KMS-11 (cell line): ENCODE measurements at regions not wholly inside any gene's neighbourhood (a gene's known extent, or its start where the extent isn't known, plus 50 kb on each side); places are given as distances from the start of the nearest gene placed in this dataset.

ENCODE experiments used
- H2AFZ ChIP-seq: fragments of 200-600 bp; sonication (generic); 2 replicates; pipeline ENCODE4 v1.6.1; 2016; ENCODE audit warnings: antibody characterized with exemption, mixed run types, low read depth
- H3K27ac ChIP-seq: fragments of 200-600 bp; sonication (generic); 2 replicates; pipeline ENCODE4 v1.6.1; 2016; ENCODE audit warnings: mild to moderate bottlenecking, mixed run types
- H3K27me3 ChIP-seq: fragments of 200-600 bp; sonication (generic); 2 replicates; pipeline ENCODE4 v1.6.1; 2017; ENCODE audit warnings: mild to moderate bottlenecking, low read depth, mixed run types, moderate library complexity; ENCODE audit not compliant: insufficient read depth
- H3K36me3 ChIP-seq: fragments of 200-600 bp; sonication (generic); 2 replicates; pipeline ENCODE4 v1.6.1; 2017; ENCODE audit warnings: mild to moderate bottlenecking, mixed run types; ENCODE audit not compliant: insufficient read depth
- H3K4me1 ChIP-seq: fragments of 200-600 bp; sonication (generic); 2 replicates; pipeline ENCODE4 v1.6.1; 2016; ENCODE audit warnings: mild to moderate bottlenecking, low read depth, mixed run types; ENCODE audit not compliant: poor library complexity, severe bottlenecking
- H3K4me2 ChIP-seq: fragments of 200-600 bp; sonication (generic); 2 replicates; pipeline ENCODE4 v1.7.0; 2016; ENCODE audit warnings: mild to moderate bottlenecking, mixed run types
- H3K4me3 ChIP-seq: fragments of 200-600 bp; sonication (generic); IDR thresholded peaks from 2 replicates; pipeline ENCODE4 v1.6.1; 2017; ENCODE audit warnings: low read depth, low read length, mixed read lengths; ENCODE audit not compliant: insufficient read depth
- H3K79me2 ChIP-seq: fragments of 200-600 bp; sonication (generic); 2 replicates; pipeline ENCODE4 v1.6.1; 2016; ENCODE audit warnings: low read depth, mixed run types; ENCODE audit not compliant: insufficient read depth
- H3K9ac ChIP-seq: fragments of 200-600 bp; sonication (generic); 2 replicates; pipeline ENCODE4 v1.6.1; 2016; ENCODE audit warnings: mild to moderate bottlenecking, mixed run types
- H4K20me1 ChIP-seq: fragments of 200-600 bp; sonication (generic); 2 replicates; pipeline ENCODE4 v1.6.1; 2016; ENCODE audit warnings: mild to moderate bottlenecking, mixed run types; ENCODE audit not compliant: insufficient read depth
- TF ChIP-seq, protein P1 (sequence below): fragments of 200-600 bp; sonication (generic); conservative IDR thresholded peaks from 2 replicates; pipeline ENCODE4 v1.6.1; 2017; ENCODE audit warnings: low read depth, mild to moderate bottlenecking, antibody characterized with exemption, low read length, moderate library complexity, mixed read lengths

DNA sequence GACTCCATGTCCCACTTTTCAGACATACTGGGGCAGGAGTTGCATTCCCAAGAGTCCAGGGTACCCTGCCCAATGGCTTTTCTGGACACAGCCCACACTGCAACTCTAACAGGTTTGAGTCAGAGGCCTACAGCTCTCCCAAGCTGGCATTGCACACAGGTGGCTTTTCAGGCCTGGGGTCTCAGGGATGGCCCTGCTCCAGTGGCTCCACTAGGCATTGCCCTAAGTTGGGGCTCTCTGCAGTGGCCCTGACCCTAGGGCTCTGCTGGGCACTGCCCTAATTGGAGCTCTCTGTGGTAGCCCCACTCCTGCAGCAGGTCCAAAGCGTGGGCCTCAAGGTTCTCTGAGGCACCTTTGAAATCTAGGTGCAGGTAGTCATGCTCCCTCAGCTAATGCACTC lies 408.8 kb downstream of the SUCLA2 start:
- Histone ChIP-seq H3K27me3 (no peaks in the 10 kb centered on the region), H3K9ac (no peak overlapping the region), H3K4me1 (no peaks in the 10 kb centered on the region), H2AFZ (no peak overlapping the region), H3K79me2 (no peaks in the 10 kb centered on the region), H4K20me1 (no peaks in the 10 kb centered on the region), H3K36me3 (no peaks in the 10 kb centered on the region), H3K27ac (no peak overlapping the region), H3K4me3 (no peak overlapping the region), H3K4me2 (no peak overlapping the region)
- TF ChIP-seq, protein P1, sequence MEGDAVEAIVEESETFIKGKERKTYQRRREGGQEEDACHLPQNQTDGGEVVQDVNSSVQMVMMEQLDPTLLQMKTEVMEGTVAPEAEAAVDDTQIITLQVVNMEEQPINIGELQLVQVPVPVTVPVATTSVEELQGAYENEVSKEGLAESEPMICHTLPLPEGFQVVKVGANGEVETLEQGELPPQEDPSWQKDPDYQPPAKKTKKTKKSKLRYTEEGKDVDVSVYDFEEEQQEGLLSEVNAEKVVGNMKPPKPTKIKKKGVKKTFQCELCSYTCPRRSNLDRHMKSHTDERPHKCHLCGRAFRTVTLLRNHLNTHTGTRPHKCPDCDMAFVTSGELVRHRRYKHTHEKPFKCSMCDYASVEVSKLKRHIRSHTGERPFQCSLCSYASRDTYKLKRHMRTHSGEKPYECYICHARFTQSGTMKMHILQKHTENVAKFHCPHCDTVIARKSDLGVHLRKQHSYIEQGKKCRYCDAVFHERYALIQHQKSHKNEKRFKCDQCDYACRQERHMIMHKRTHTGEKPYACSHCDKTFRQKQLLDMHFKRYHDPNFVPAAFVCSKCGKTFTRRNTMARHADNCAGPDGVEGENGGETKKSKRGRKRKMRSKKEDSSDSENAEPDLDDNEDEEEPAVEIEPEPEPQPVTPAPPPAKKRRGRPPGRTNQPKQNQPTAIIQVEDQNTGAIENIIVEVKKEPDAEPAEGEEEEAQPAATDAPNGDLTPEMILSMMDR, result no peak

DNA sequence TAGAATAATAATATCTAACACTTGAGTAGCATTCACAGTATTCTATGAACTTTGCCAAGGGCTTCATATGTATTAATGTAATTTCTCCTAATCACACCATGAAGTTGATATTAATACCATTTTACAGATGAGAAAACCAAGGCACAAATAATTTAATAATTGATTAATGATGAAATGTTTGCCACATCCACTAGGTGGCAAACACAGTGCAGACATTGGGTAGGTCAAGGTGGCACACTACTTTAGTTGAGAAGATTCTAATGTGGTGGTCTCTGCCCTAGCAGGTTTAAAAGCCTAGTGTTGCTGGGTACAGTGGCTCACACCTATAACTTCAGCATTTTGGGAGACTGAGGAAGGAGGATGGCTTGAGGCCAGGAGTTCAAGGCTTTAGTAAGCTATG lies 412.4 kb downstream of the SUCLA2 start:
- TF ChIP-seq, protein P1, result 0 out of 2 replicates have a peak, but pooled peaks have one; percentile 22

DNA sequence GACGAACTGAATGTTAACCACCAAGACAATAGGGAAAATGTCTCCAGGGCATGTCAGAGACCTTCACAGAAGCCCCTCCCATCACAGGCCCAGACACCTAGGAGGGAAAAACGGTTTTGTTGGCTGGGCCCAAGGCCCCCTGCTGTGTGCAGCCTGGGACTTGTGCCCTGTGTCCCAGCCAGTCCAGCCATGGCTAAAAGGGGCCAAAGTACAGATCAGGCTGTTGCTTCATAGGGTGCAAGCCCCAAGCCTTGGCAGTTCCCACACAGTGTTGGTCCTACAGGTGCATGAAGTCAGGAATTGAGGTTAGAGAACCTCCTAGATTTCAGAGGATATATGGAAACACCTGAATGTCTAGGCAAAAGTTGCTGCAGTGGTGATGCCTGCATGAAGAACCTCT lies 428.7 kb downstream of the SUCLA2 start:
- TF ChIP-seq, protein P1, result no peak
- no peaks in the 10 kb centered on the region for H3K79me2 ChIP-seq
- H3K4me3 ChIP-seq, result no peak overlapping the region
- no peaks in the 10 kb centered on the region for H3K27me3 ChIP-seq
- no peaks in the 10 kb centered on the region for H3K36me3 ChIP-seq
- no peak overlapping the region for H3K9ac ChIP-seq
- H3K4me2 ChIP-seq, result no peak overlapping the region
- H3K27ac ChIP-seq, result no peak overlapping the region
- H4K20me1 ChIP-seq, result no peaks in the 10 kb centered on the region
- H2AFZ ChIP-seq, result no peak overlapping the region
- no peaks in the 10 kb centered on the region for H3K4me1 ChIP-seq

More for the DNA sequence above, 412.4 kb downstream of the SUCLA2 start:
- Histone ChIP-seq H3K9ac (no peak overlapping the region), H4K20me1 (no peaks in the 10 kb centered on the region), H3K27ac (no peak overlapping the region), H3K4me1 (no peaks in the 10 kb centered on the region), H3K4me2 (no peak overlapping the region), H3K36me3 (no peaks in the 10 kb centered on the region), H3K79me2 (no peaks in the 10 kb centered on the region), H3K27me3 (no peaks in the 10 kb centered on the region), H3K4me3 (no peak overlapping the region), H2AFZ (no peak overlapping the region)

DNA sequence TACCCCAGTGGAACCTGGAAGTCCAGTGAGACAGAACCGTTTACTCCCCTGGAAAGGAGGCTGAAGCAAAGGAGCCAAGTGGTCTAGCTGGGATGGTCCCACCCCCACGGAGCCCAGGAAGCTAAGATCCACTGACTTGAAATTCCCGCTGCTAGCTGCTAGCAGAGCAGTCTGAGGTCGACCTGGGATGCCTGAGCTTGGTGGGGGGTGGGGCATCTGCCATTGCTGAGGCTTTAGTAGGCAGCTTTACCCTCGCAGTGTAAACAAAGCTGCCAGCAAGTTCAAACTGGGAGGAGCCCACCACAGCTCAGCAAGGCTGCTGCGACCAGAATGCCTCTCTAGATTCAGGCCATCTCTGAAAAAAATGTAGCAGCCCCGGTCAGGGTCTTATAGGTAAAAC lies 437.0 kb downstream of the SUCLA2 start:
- Histone ChIP-seq H3K4me1 (no peaks in the 10 kb centered on the region), H3K79me2 (no peaks in the 10 kb centered on the region), H3K36me3 (no peaks in the 10 kb centered on the region), H3K9ac (no peak overlapping the region), H3K4me2 (no peak overlapping the region), H3K27me3 (no peaks in the 10 kb centered on the region), H4K20me1 (no peaks in the 10 kb centered on the region), H3K27ac (no peak overlapping the region), H2AFZ (no peak overlapping the region), H3K4me3 (no peak overlapping the region)
- TF ChIP-seq, protein P1, result no peak

DNA sequence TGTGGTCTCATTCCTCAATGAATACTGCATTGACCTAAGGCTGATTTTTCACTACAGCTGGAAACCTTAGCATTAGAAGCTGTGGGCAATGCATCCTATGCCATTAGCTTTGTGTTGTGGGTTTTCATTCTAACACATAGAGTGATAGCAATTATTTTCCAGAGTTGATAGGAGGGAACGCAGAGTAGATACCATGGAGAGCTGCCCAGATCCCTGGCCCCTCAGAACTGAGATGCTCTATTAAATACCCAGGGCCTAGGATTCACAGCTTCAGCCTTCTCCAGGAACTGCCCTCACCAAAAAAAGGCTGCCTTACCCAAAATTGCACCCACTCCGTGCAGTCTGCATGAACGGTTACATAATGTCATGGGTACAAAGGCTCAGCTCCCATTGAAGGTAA lies 444.4 kb downstream of the SUCLA2 start:
- no peaks in the 10 kb centered on the region for H3K27me3 ChIP-seq
- no peaks in the 10 kb centered on the region for H4K20me1 ChIP-seq
- no peak overlapping the region for H3K9ac ChIP-seq
- no peak overlapping the region for H3K27ac ChIP-seq
- TF ChIP-seq, protein P1, result no peak
- no peaks in the 10 kb centered on the region for H3K79me2 ChIP-seq
- H3K4me3 ChIP-seq, result no peak overlapping the region
- no peak overlapping the region for H3K4me2 ChIP-seq
- H3K36me3 ChIP-seq, result no peaks in the 10 kb centered on the region
- no peak overlapping the region for H2AFZ ChIP-seq
- H3K4me1 ChIP-seq, result no peaks in the 10 kb centered on the region
